Transverse colon (tissue), 4 donors: ENCODE measurements at regions not wholly inside any gene's neighbourhood (a gene's known extent, or its start where the extent isn't known, plus 50 kb on each side); places are given as distances from the start of the nearest gene placed in this dataset.

Experiments
- CTCF ChIP-seq, 5 experiments: fragments of 200-600 bp in 3 of 5; fragments of 450-650 bp in 2 of 5; sonication (generic) in 3 of 5; IDR thresholded peaks; 1 replicate in 2 of 5; 2 replicates in 3 of 5; pipeline ENCODE4 v1.5.1; 2016 to 2017; ENCODE audit warnings: antibody characterized with exemption in 5 of 5, inconsistent platforms in 3 of 5, mild to moderate bottlenecking in 2 of 5, moderate library complexity in 1 of 5
- POLR2A ChIP-seq: fragments of 450-650 bp; IDR thresholded peaks from one replicate; pipeline ENCODE4 v1.6.1; 2016; ENCODE audit warnings: antibody characterized with exemption, mild to moderate bottlenecking, moderate library complexity
- POLR2AphosphoS5 ChIP-seq, 3 donors: sonication (generic); formaldehyde crosslinking; IDR thresholded peaks; one replicate each; pipeline ENCODE4 v1.6.1; 2016; ENCODE audit warnings: antibody characterized with exemption in 3 of 3

- no peak for TF ChIP-seq CTCF (IDR thresholded peaks at IDR 0.05)
- TF ChIP-seq POLR2A, result no peak
- no peak for TF ChIP-seq POLR2AphosphoS5 (IDR thresholded peaks at IDR 0.05)
Measured at GRCh38 chr9:13426606-13427005, 147.1 kb upstream of the MPDZ start.
